ENCODE measurements at regions not wholly inside any gene's neighbourhood (a gene's known extent, or its start where the extent isn't known, plus 50 kb on each side); places are given as distances from the start of the nearest gene placed in this dataset.

GRCh38 chr2:123695426-123695825, 329.7 kb upstream of the CNTNAP5 start:
- H3K4me1 ChIP-seq (ENCODE audit: control insufficient read depth, insufficient read depth, low read length), result no peaks in the 10 kb centered on the region
- H3K36me3 ChIP-seq (ENCODE audit: control insufficient read depth, insufficient read depth, low read length), result no peaks in the 10 kb centered on the region
- H3K9me3 ChIP-seq (ENCODE audit: control insufficient read depth, insufficient read depth, low read length), result no peaks in the 10 kb centered on the region
- WGBS (ENCODE audit: insufficient coverage, insufficient read length), result no CpG with 5 or more reads among the region's 4 CpGs
- no peak overlapping the region for H3K27ac ChIP-seq (ENCODE audit: low read length)
- no peak overlapping the region for H3K4me3 ChIP-seq (ENCODE audit: low read length)
- H3K27me3 ChIP-seq (ENCODE audit: control insufficient read depth, insufficient read depth, low read length), result no peaks in the 10 kb centered on the region
- no peak for DNase-seq (ENCODE audit: low read depth, low spot score)

DNA sequence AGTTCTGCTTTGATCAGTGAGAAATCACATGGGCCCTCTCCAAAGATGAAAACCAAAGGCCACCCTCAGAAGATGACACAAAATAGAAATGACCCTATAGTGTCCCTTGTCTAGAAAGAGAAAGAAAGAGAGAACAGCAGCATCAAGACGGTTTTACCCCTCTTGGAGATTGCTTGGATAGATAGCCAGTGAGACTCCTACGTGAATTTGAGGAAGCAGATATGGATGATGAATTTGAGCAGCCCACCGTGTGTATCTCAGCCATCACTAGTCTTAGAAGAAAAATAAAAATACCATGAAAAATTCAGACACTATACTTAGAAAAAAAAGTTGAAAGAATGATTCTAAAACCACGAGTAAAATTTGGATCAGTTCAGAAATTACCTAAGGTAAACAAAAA, 329.1 kb upstream of the CNTNAP5 start:
- Histone ChIP-seq H3K4me1 (ENCODE audit: control insufficient read depth, insufficient read depth, low read length) (no peaks in the 10 kb centered on the region), H3K27ac (ENCODE audit: low read length) (no peak overlapping the region), H3K36me3 (ENCODE audit: control insufficient read depth, insufficient read depth, low read length) (no peaks in the 10 kb centered on the region), H3K27me3 (ENCODE audit: control insufficient read depth, insufficient read depth, low read length) (no peaks in the 10 kb centered on the region), H3K9me3 (ENCODE audit: control insufficient read depth, insufficient read depth, low read length) (no peaks in the 10 kb centered on the region), H3K4me3 (ENCODE audit: low read length) (no peak overlapping the region)
- no peak for DNase-seq (ENCODE audit: low read depth, low spot score)
- no CpG with 5 or more reads among the region's 4 CpGs for WGBS (ENCODE audit: insufficient coverage, insufficient read length)

DNA sequence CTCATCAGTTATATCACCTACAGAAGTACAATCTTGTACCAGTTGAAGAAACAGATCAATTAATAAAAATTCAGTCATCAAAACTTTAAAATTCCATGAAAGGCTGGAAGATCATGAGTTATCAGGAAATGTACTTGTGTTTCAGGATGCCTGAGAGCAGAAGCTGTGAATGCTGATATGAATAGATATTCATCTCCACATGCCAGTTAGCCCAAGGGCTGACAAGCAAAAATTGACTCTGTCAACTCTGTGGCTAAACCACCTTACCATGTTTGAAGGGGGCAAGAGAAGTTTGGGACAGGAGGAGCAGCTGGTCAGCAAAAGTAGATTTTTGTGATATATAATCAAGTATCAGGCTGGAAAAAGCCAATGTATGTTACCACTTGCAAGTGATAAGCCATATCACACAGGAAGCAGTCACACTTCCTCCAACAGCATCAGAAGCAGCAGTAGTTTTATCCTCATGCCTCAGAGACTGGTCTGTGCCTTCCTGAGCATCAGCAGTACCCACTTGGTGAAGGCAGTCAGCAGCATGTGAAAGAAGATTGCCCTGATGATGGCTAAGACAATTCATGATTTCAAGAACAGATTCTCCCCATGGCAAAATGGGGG, 328.2 kb upstream of the CNTNAP5 start:
- Histone ChIP-seq H3K27ac (ENCODE audit: low read length) (no peak overlapping the region), H3K4me1 (ENCODE audit: control insufficient read depth, insufficient read depth, low read length) (no peaks in the 10 kb centered on the region), H3K4me3 (ENCODE audit: low read length) (no peak overlapping the region), H3K36me3 (ENCODE audit: control insufficient read depth, insufficient read depth, low read length) (no peaks in the 10 kb centered on the region), H3K9me3 (ENCODE audit: control insufficient read depth, insufficient read depth, low read length) (no peaks in the 10 kb centered on the region), H3K27me3 (ENCODE audit: control insufficient read depth, insufficient read depth, low read length) (no peaks in the 10 kb centered on the region)
- DNase-seq (ENCODE audit: low read depth, low spot score), result no peak

DNA sequence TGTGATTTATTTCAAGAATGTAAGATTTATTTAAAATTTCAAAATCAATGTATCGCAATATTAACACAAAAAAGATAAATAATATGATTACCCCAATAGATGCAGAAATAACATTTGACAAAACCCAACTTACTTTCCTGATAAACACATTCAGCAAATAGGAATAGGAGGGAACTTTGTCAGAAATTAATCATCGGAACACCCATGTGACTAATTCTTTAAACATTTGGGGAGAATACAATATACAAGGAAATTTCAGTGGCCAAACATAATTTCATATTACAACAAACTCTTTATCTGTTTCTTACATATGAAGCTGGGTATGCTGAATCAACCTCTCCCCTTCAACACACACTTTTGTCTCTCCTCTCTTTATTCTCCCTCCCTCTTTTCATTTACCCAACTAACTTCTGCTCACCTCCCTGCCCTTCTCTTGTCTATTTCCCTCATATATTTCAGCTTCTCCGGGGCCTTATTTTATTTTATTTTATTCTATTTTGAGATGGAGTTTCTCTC, 309.6 kb upstream of the CNTNAP5 start:
- Histone ChIP-seq H3K4me3 (ENCODE audit: low read length) (no peak overlapping the region), H3K27me3 (ENCODE audit: control insufficient read depth, insufficient read depth, low read length) (no peaks in the 10 kb centered on the region), H3K9me3 (ENCODE audit: control insufficient read depth, insufficient read depth, low read length) (no peaks in the 10 kb centered on the region), H3K4me1 (ENCODE audit: control insufficient read depth, insufficient read depth, low read length) (no peaks in the 10 kb centered on the region), H3K27ac (ENCODE audit: low read length) (no peak overlapping the region), H3K36me3 (ENCODE audit: control insufficient read depth, insufficient read depth, low read length) (no peaks in the 10 kb centered on the region)
- 100% methylated on average over 1 of the region's 3 CpGs for WGBS (ENCODE audit: insufficient coverage, insufficient read length)
- no peak for DNase-seq (ENCODE audit: low read depth, low spot score)

DNA sequence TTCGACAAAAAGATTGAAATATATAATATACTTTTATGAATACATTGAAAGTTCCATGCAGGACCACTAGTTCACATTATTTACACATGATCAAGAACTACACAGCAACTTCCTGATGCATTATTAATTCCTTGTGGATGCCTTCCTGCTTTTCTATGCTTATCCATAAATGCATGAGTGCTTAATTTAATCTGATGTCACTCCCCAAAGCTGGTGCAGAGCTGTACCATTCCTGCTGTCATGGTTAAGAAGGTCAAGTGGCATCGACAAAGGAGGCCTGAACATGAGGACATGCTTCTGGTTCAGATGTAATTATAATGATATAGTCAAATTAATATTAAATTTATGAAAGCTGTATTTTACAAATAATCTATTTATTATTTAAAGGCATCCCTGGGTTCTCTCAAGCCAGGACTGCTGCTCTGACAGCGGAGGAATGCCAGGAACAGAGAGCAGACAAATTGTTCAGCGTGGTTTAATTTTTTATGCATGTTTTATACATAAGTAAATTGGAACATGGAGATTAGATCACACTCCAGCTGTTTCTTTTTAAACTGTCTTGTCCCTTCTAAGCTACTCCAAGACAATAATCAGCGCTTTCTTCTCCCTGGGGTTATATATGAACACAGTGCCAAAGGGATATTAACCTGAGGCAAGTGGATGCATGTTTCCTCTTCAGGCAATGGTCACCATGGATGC, 307.3 kb upstream of the CNTNAP5 start:
- WGBS (ENCODE audit: insufficient coverage, insufficient read length), result no CpG with 5 or more reads among the region's 5 CpGs
- no peaks in the 10 kb centered on the region for H3K4me1 ChIP-seq (ENCODE audit: control insufficient read depth, insufficient read depth, low read length)

DNA sequence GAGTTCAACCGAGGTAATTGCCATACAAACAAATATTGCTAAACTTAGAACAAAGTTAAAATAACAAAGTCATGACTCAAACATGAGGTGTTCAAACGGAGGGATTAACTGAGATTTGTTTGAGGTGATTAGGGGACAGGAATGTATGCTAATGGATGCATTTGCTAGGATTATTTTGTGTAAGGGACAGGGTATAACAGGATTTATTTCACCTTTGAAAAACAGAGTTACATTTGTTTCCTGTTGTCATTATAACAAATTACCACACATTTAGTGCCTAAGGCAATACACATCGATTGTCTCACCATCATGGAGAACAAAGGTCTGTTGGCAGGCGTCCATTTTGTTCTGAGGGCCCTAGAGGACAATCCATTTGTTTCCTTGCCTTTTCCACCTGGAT, 304.3 kb upstream of the CNTNAP5 start:
- Histone ChIP-seq H3K4me3 (ENCODE audit: low read length) (no peak overlapping the region), H3K27ac (ENCODE audit: low read length) (no peak overlapping the region), H3K4me1 (ENCODE audit: control insufficient read depth, insufficient read depth, low read length) (no peaks in the 10 kb centered on the region), H3K27me3 (ENCODE audit: control insufficient read depth, insufficient read depth, low read length) (no peaks in the 10 kb centered on the region), H3K9me3 (ENCODE audit: control insufficient read depth, insufficient read depth, low read length) (no peaks in the 10 kb centered on the region), H3K36me3 (ENCODE audit: control insufficient read depth, insufficient read depth, low read length) (no peaks in the 10 kb centered on the region)
- no CpG with 5 or more reads among the region's 4 CpGs for WGBS (ENCODE audit: insufficient coverage, insufficient read length)
- DNase-seq (ENCODE audit: low read depth, low spot score), result no peak

More for the DNA sequence above, 307.3 kb upstream of the CNTNAP5 start:
- no peak overlapping the region for H3K27ac ChIP-seq (ENCODE audit: low read length)
- H3K4me3 ChIP-seq (ENCODE audit: low read length), result no peak overlapping the region
- no peaks in the 10 kb centered on the region for H3K36me3 ChIP-seq (ENCODE audit: control insufficient read depth, insufficient read depth, low read length)
- no peaks in the 10 kb centered on the region for H3K9me3 ChIP-seq (ENCODE audit: control insufficient read depth, insufficient read depth, low read length)
- DNase-seq (ENCODE audit: low read depth, low spot score), result no peak
- no peaks in the 10 kb centered on the region for H3K27me3 ChIP-seq (ENCODE audit: control insufficient read depth, insufficient read depth, low read length)

GRCh38 chr2:123723706-123724105, 301.4 kb upstream of the CNTNAP5 start:
- Histone ChIP-seq H3K4me1 (ENCODE audit: control insufficient read depth, insufficient read depth, low read length) (no peaks in the 10 kb centered on the region; the same call in 1 of the 2 replicates), H3K9me3 (ENCODE audit: control insufficient read depth, insufficient read depth, low read length) (no peaks in the 10 kb centered on the region), H3K27me3 (ENCODE audit: control insufficient read depth, insufficient read depth, low read length) (no peaks in the 10 kb centered on the region), H3K36me3 (ENCODE audit: control insufficient read depth, insufficient read depth, low read length) (no peaks in the 10 kb centered on the region), H3K27ac (ENCODE audit: low read length) (no peak overlapping the region), H3K4me3 (ENCODE audit: low read length) (no peak overlapping the region)
- no CpG with 5 or more reads among the region's 2 CpGs for WGBS (ENCODE audit: insufficient coverage, insufficient read length)
- no peak for DNase-seq (ENCODE audit: low read depth, low spot score)

DNA sequence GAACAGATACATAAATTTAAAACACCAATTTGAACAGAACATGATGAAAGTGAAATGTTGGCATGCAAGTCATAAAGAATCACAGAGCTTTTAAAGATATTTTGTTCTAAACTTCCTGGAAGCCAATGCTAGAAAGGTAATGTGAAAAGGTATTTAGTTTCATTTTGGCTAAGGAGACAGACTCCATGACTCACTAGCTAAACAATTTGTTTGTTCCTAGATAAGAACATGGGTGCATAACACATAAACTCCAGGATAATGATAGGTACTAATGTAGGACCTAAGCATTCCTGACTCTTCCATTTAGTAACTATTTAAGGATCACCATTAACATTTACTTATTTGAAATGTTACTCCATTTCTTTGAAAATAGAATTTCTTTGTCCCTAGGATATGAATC, 292.5 kb upstream of the CNTNAP5 start:
- Histone ChIP-seq H3K36me3 (ENCODE audit: control insufficient read depth, insufficient read depth, low read length) (no peaks in the 10 kb centered on the region), H3K27ac (ENCODE audit: low read length) (no peak overlapping the region), H3K9me3 (ENCODE audit: control insufficient read depth, insufficient read depth, low read length) (no peaks in the 10 kb centered on the region), H3K4me3 (ENCODE audit: low read length) (no peak overlapping the region), H3K27me3 (ENCODE audit: control insufficient read depth, insufficient read depth, low read length) (no peaks in the 10 kb centered on the region), H3K4me1 (ENCODE audit: control insufficient read depth, insufficient read depth, low read length) (no peaks in the 10 kb centered on the region)
- DNase-seq (ENCODE audit: low read depth, low spot score), result no peak

- DNase-seq (ENCODE audit: low read depth, low spot score), result no peak
- H3K36me3 ChIP-seq (ENCODE audit: control insufficient read depth, insufficient read depth, low read length), result no peaks in the 10 kb centered on the region
- H3K27ac ChIP-seq (ENCODE audit: low read length), result no peak overlapping the region
- H3K4me1 ChIP-seq (ENCODE audit: control insufficient read depth, insufficient read depth, low read length), result no peaks in the 10 kb centered on the region
- no peaks in the 10 kb centered on the region for H3K9me3 ChIP-seq (ENCODE audit: control insufficient read depth, insufficient read depth, low read length)
- no peak overlapping the region for H3K4me3 ChIP-seq (ENCODE audit: low read length)
- H3K27me3 ChIP-seq (ENCODE audit: control insufficient read depth, insufficient read depth, low read length), result no peaks in the 10 kb centered on the region
Measured at GRCh38 chr2:123737371-123737770, 287.7 kb upstream of the CNTNAP5 start.

DNA sequence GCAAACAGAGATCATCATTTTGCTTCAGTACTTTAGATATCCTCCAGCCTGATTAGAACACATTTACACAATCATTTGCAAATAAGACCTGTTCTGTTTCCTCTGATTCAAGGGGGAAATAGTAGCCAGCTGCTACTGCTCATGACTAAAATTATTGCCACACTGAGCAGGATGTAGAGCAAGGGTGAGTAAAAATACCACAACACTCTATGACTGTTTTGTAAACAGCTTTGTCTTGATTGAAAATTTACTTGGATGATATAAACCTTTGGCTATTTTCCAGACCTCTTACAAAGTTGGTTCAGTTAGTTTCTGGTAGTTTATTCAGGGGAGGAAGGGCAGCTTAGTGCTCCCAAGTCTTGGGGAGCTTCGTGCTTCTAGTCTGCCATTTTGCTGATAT, 286.4 kb upstream of the CNTNAP5 start:
- Histone ChIP-seq H3K9me3 (ENCODE audit: control insufficient read depth, insufficient read depth, low read length) (no peaks in the 10 kb centered on the region), H3K36me3 (ENCODE audit: control insufficient read depth, insufficient read depth, low read length) (no peaks in the 10 kb centered on the region), H3K27ac (ENCODE audit: low read length) (no peak overlapping the region), H3K4me3 (ENCODE audit: low read length) (no peak overlapping the region), H3K27me3 (ENCODE audit: control insufficient read depth, insufficient read depth, low read length) (no peaks in the 10 kb centered on the region), H3K4me1 (ENCODE audit: control insufficient read depth, insufficient read depth, low read length) (no peaks in the 10 kb centered on the region)
- no CpG with 5 or more reads among the region's 1 CpG for WGBS (ENCODE audit: insufficient coverage, insufficient read length)
- no peak for DNase-seq (ENCODE audit: low read depth, low spot score)

DNA sequence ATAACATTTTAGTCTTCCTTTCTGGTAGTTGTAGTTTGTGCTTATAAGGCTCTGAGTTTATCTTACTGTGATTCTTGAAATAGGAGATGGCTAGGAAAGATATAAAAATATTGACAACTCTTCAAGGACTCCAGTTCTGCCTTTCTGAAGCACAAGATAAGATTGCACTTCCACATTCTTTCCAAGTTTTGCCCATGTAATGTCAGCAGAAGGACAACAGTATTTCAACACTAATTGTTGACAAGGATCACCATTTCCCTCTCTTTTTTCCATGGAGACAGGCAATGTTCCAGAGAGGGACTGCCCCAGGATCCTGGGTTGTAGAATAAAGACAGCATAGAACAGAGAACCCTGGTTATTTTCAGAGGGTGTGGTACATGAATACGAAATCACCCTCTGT, 279.1 kb upstream of the CNTNAP5 start:
- no CpG with 5 or more reads among the region's 1 CpG for WGBS (ENCODE audit: insufficient coverage, insufficient read length)
- Histone ChIP-seq H3K4me3 (ENCODE audit: low read length) (no peak overlapping the region), H3K36me3 (ENCODE audit: control insufficient read depth, insufficient read depth, low read length) (no peaks in the 10 kb centered on the region), H3K27ac (ENCODE audit: low read length) (no peak overlapping the region), H3K4me1 (ENCODE audit: control insufficient read depth, insufficient read depth, low read length) (no peaks in the 10 kb centered on the region), H3K27me3 (ENCODE audit: control insufficient read depth, insufficient read depth, low read length) (no peaks in the 10 kb centered on the region), H3K9me3 (ENCODE audit: control insufficient read depth, insufficient read depth, low read length) (no peaks in the 10 kb centered on the region)
- no peak for DNase-seq (ENCODE audit: low read depth, low spot score)

All from iPS DF 6.9 (cell line).